HL-60 (cell line): ENCODE measurements at regions not wholly inside any gene's neighbourhood (a gene's known extent, or its start where the extent isn't known, plus 50 kb on each side); places are given as distances from the start of the nearest gene placed in this dataset.

ENCODE experiments used
- GABPA ChIP-seq: IDR thresholded peaks from 2 replicates; pipeline ENCODE4 v1.6.1; 2012; ENCODE audit warnings: low read depth
- POLR2AphosphoS5 ChIP-seq: IDR thresholded peaks from 2 replicates; pipeline ENCODE4 v1.6.1; 2012; ENCODE audit warnings: low read depth
- REST ChIP-seq: IDR thresholded peaks from 2 replicates; pipeline ENCODE4 v1.6.1; 2012; ENCODE audit warnings: low read depth; ENCODE audit not compliant: insufficient replicate concordance
- SPI1 ChIP-seq: IDR thresholded peaks from 2 replicates; pipeline ENCODE4 v1.6.1; 2012; ENCODE audit warnings: low read depth, mild to moderate bottlenecking, borderline replicate concordance
- TF ChIP-seq, protein P1 (sequence below): IDR thresholded peaks from one replicate; pipeline ENCODE4 v1.5.1; 2011; ENCODE audit warnings: low read length, control low read depth, inconsistent platforms; ENCODE audit not compliant: insufficient read depth

DNA sequence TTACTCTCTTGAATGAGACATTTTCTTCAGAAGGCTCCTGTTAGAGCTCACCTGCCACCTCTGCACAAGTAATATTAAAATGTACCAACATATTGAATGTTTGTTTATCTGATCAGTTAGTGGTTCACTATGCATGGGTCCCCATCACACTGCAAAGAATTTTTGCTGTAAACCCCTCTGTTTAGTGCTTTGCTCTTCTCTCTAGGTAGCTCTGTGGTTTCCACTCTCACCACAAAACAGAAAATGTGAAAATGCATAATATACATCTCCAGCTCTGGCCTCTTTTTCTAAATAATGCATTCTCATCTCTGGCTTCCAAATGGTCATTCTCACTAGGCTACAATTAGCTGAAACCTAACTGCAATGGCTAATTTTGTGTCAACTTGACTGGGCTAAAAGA lies 176.7 kb downstream of the TRIM33 start:
- TF ChIP-seq, protein P1, sequence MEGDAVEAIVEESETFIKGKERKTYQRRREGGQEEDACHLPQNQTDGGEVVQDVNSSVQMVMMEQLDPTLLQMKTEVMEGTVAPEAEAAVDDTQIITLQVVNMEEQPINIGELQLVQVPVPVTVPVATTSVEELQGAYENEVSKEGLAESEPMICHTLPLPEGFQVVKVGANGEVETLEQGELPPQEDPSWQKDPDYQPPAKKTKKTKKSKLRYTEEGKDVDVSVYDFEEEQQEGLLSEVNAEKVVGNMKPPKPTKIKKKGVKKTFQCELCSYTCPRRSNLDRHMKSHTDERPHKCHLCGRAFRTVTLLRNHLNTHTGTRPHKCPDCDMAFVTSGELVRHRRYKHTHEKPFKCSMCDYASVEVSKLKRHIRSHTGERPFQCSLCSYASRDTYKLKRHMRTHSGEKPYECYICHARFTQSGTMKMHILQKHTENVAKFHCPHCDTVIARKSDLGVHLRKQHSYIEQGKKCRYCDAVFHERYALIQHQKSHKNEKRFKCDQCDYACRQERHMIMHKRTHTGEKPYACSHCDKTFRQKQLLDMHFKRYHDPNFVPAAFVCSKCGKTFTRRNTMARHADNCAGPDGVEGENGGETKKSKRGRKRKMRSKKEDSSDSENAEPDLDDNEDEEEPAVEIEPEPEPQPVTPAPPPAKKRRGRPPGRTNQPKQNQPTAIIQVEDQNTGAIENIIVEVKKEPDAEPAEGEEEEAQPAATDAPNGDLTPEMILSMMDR, result no peak
- no peak for TF ChIP-seq GABPA
- TF ChIP-seq POLR2AphosphoS5, result no peak
- TF ChIP-seq SPI1, result no peak
- TF ChIP-seq REST, result no peak
